ENCODE measurements at regions not wholly inside any gene's neighbourhood (a gene's known extent, or its start where the extent isn't known, plus 50 kb on each side); places are given as distances from the start of the nearest gene placed in this dataset.

- Histone ChIP-seq H3K9me3 (ENCODE audit: control insufficient read depth in 4 of 4, low read length in 3 of 4) (no peaks in the 10 kb centered on the region), H3K4me1 (ENCODE audit: control insufficient read depth in 4 of 4, insufficient read depth in 4 of 4, low read length in 3 of 4) (peaks cover 0 to 12% (median 4%) of the 10 kb centered on the region in 4 donors), H3K9ac (ENCODE audit: low read depth in 1 of 2, low read length in 2 of 2) (no peak overlapping the region), H3K27me3 (ENCODE audit: control insufficient read depth in 4 of 4, insufficient read depth in 4 of 4, low read length in 3 of 4) (no peaks in the 10 kb centered on the region), H3K27ac (ENCODE audit: low read depth in 1 of 2, low read length in 2 of 2) (no peak overlapping the region), H3K4me3 (ENCODE audit: low read depth in 1 of 3, low read length in 3 of 3) (no peak overlapping the region), H3K36me3 (ENCODE audit: control insufficient read depth in 4 of 4, insufficient read depth in 3 of 4, low read depth in 1 of 4, low read length in 3 of 4) (no peaks in the 10 kb centered on the region)
- TF ChIP-seq NR2F2 (IDR thresholded peaks at IDR 0.05) (no peak), FOXA2 (IDR thresholded peaks at IDR 0.05) (no peak), RXRA (IDR thresholded peaks at IDR 0.05) (no peak), HNF4G (IDR thresholded peaks at IDR 0.05) (no peak), RAD21 (IDR thresholded peaks at IDR 0.05) (no peak), JUND (IDR thresholded peaks at IDR 0.05) (no peak), ZBTB33 (IDR thresholded peaks at IDR 0.05) (no peak), HNF4A (conservative IDR thresholded peaks at IDR 0.05) (no peak), TAF1 (conservative IDR thresholded peaks at IDR 0.05) (no peak), FOXA1 (IDR thresholded peaks at IDR 0.05) (no peak), SP1 (IDR thresholded peaks at IDR 0.05) (no peak), GABPA (IDR thresholded peaks at IDR 0.05 in 1 of 2, conservative IDR thresholded peaks at IDR 0.05 in 1 of 2) (no peak), EGR1 (IDR thresholded peaks at IDR 0.05; ENCODE audit: low read depth in 2 of 2) (no peak), YY1 (IDR thresholded peaks at IDR 0.05) (no peak)
- TF ChIP-seq, protein P1, sequence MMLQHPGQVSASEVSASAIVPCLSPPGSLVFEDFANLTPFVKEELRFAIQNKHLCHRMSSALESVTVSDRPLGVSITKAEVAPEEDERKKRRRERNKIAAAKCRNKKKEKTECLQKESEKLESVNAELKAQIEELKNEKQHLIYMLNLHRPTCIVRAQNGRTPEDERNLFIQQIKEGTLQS (IDR thresholded peaks at IDR 0.05), result no peak
- TF ChIP-seq, protein P2, sequence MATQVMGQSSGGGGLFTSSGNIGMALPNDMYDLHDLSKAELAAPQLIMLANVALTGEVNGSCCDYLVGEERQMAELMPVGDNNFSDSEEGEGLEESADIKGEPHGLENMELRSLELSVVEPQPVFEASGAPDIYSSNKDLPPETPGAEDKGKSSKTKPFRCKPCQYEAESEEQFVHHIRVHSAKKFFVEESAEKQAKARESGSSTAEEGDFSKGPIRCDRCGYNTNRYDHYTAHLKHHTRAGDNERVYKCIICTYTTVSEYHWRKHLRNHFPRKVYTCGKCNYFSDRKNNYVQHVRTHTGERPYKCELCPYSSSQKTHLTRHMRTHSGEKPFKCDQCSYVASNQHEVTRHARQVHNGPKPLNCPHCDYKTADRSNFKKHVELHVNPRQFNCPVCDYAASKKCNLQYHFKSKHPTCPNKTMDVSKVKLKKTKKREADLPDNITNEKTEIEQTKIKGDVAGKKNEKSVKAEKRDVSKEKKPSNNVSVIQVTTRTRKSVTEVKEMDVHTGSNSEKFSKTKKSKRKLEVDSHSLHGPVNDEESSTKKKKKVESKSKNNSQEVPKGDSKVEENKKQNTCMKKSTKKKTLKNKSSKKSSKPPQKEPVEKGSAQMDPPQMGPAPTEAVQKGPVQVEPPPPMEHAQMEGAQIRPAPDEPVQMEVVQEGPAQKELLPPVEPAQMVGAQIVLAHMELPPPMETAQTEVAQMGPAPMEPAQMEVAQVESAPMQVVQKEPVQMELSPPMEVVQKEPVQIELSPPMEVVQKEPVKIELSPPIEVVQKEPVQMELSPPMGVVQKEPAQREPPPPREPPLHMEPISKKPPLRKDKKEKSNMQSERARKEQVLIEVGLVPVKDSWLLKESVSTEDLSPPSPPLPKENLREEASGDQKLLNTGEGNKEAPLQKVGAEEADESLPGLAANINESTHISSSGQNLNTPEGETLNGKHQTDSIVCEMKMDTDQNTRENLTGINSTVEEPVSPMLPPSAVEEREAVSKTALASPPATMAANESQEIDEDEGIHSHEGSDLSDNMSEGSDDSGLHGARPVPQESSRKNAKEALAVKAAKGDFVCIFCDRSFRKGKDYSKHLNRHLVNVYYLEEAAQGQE (IDR thresholded peaks at IDR 0.05), result no peak
- TF ChIP-seq, protein P3, sequence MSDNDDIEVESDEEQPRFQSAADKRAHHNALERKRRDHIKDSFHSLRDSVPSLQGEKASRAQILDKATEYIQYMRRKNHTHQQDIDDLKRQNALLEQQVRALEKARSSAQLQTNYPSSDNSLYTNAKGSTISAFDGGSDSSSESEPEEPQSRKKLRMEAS (IDR thresholded peaks at IDR 0.05), result no peak
- TF ChIP-seq, protein P4, sequence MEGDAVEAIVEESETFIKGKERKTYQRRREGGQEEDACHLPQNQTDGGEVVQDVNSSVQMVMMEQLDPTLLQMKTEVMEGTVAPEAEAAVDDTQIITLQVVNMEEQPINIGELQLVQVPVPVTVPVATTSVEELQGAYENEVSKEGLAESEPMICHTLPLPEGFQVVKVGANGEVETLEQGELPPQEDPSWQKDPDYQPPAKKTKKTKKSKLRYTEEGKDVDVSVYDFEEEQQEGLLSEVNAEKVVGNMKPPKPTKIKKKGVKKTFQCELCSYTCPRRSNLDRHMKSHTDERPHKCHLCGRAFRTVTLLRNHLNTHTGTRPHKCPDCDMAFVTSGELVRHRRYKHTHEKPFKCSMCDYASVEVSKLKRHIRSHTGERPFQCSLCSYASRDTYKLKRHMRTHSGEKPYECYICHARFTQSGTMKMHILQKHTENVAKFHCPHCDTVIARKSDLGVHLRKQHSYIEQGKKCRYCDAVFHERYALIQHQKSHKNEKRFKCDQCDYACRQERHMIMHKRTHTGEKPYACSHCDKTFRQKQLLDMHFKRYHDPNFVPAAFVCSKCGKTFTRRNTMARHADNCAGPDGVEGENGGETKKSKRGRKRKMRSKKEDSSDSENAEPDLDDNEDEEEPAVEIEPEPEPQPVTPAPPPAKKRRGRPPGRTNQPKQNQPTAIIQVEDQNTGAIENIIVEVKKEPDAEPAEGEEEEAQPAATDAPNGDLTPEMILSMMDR (IDR thresholded peaks at IDR 0.05; ENCODE audit: low read depth, low read length, missing input control), result no peak
- DNase-seq (ENCODE audit: low spot score), result no peak
- 93% methylated on average over 3 of the region's 3 CpGs for WGBS
Measured at GRCh38 chr4:14878681-14879080, 123.6 kb upstream of the CPEB2 start.

All from liver (tissue), 8 donors.